Hepatocyte (in vitro differentiated cells): ENCODE measurements at regions not wholly inside any gene's neighbourhood (a gene's known extent, or its start where the extent isn't known, plus 50 kb on each side); places are given as distances from the start of the nearest gene placed in this dataset.

Source experiments
- DNase-seq: peaks from one replicate; pipeline ENCODE4 v3.0.0-alpha.2; 2016; ENCODE audit warnings: low spot score
- H2AFZ ChIP-seq: fragments of 200-600 bp; sonication (generic); 2 replicates; pipeline ENCODE4 v1.6.0; 2016; ENCODE audit warnings: antibody characterized with exemption, mild to moderate bottlenecking
- H3K27ac ChIP-seq: fragments of 200-600 bp; sonication (generic); 2 replicates; pipeline ENCODE4 v1.5.1; 2016; ENCODE audit warnings: mild to moderate bottlenecking
- H3K27me3 ChIP-seq: fragments of 200-600 bp; sonication (generic); 2 replicates; pipeline ENCODE4 v1.6.1; 2016
- H3K36me3 ChIP-seq: fragments of 200-600 bp; sonication (generic); replicated peaks from 2 replicates; pipeline ENCODE4 v1.5.1; 2016; ENCODE audit warnings: low read depth; ENCODE audit not compliant: insufficient read depth
- H3K4me1 ChIP-seq: fragments of 200-600 bp; sonication (generic); 2 replicates; pipeline ENCODE4 v1.5.1; 2016; ENCODE audit warnings: mild to moderate bottlenecking, moderate library complexity; ENCODE audit not compliant: insufficient read depth
- H3K4me2 ChIP-seq: fragments of 200-600 bp; sonication (generic); 2 replicates; pipeline ENCODE4 v1.6.0; 2016
- H3K4me3 ChIP-seq: fragments of 200-600 bp; sonication (generic); 2 replicates; pipeline ENCODE4 v1.5.1; 2016; ENCODE audit warnings: mild to moderate bottlenecking
- H3K79me2 ChIP-seq: fragments of 200-600 bp; sonication (generic); 2 replicates; pipeline ENCODE4 v1.6.0; 2017; ENCODE audit warnings: mild to moderate bottlenecking
- H3K9me2 ChIP-seq: fragments of 200-600 bp; sonication (generic); replicated peaks from 2 replicates; pipeline ENCODE4 v1.6.0; 2017; ENCODE audit warnings: mild to moderate bottlenecking; ENCODE audit not compliant: insufficient read depth
- H3K9me3 ChIP-seq: fragments of 200-600 bp; sonication (generic); 2 replicates; pipeline ENCODE4 v1.5.1; 2016; ENCODE audit warnings: low read depth, mild to moderate bottlenecking
- H4K20me1 ChIP-seq: fragments of 200-600 bp; sonication (generic); 2 replicates; pipeline ENCODE4 v1.6.0; 2016; ENCODE audit warnings: mild to moderate bottlenecking; ENCODE audit not compliant: insufficient read depth, poor library complexity, severe bottlenecking
- EZH2 ChIP-seq: fragments of 200-600 bp; sonication (generic); IDR thresholded peaks from 2 replicates; pipeline ENCODE4 v1.6.1; 2016; ENCODE audit warnings: antibody characterized with exemption, mild to moderate bottlenecking, borderline replicate concordance
- EZH2phosphoT487 ChIP-seq: fragments of 200-600 bp; sonication (generic); IDR thresholded peaks from one replicate; pipeline ENCODE4 v1.6.1; 2018; ENCODE audit warnings: antibody characterized with exemption, mild to moderate bottlenecking, low read depth, moderate library complexity; ENCODE audit not compliant: unreplicated experiment, severe bottlenecking
- WGBS: methylation state at CpG from one replicate; pipeline ENCODE4 v1.1.6; 2016; ENCODE audit warnings: low lambda C conversion rate; ENCODE audit errors: missing lambda C conversion rate; 5-methylcytosine and 5-hydroxymethylcytosine counted together
- TF ChIP-seq, protein P1 (sequence below): fragments of 200-600 bp; sonication (generic); IDR thresholded peaks from 2 replicates; pipeline ENCODE4 v1.5.1; 2016; ENCODE audit warnings: antibody characterized with exemption, mild to moderate bottlenecking; ENCODE audit not compliant: poor library complexity

DNA sequence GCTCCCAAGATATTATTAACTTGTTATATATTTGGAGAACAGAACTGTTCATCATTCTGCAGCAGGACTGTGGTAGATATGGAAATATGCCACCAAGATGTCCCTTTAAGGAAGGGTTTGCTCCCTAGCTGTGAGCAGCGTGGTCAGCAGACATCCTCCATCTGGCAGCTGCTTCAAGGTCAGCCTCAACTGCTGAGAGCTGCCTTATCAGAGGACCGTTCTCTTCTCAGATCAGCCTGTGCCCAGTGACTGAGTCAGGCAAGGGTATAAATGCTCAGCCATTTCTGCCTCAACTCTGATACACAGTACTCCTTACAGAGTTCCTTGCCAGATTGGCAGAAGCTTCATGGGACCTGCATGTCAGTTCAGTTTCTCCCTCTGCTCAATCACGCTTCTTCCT, 63.4 kb upstream of the MAGEB2 start:
- no peaks in the 10 kb centered on the region for H4K20me1 ChIP-seq
- no peaks in the 10 kb centered on the region for H3K9me3 ChIP-seq
- H3K27me3 ChIP-seq: no peaks in the 10 kb centered on the region
- H3K36me3 ChIP-seq: no peaks in the 10 kb centered on the region
- no peak overlapping the region for H3K4me3 ChIP-seq
- no peak overlapping the region for H3K4me2 ChIP-seq
- no peaks in the 10 kb centered on the region for H3K4me1 ChIP-seq
- H2AFZ ChIP-seq: no peak overlapping the region
- no peak for DNase-seq
- TF ChIP-seq, protein P1, sequence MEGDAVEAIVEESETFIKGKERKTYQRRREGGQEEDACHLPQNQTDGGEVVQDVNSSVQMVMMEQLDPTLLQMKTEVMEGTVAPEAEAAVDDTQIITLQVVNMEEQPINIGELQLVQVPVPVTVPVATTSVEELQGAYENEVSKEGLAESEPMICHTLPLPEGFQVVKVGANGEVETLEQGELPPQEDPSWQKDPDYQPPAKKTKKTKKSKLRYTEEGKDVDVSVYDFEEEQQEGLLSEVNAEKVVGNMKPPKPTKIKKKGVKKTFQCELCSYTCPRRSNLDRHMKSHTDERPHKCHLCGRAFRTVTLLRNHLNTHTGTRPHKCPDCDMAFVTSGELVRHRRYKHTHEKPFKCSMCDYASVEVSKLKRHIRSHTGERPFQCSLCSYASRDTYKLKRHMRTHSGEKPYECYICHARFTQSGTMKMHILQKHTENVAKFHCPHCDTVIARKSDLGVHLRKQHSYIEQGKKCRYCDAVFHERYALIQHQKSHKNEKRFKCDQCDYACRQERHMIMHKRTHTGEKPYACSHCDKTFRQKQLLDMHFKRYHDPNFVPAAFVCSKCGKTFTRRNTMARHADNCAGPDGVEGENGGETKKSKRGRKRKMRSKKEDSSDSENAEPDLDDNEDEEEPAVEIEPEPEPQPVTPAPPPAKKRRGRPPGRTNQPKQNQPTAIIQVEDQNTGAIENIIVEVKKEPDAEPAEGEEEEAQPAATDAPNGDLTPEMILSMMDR: no peak
- no peaks in the 10 kb centered on the region for H3K79me2 ChIP-seq
- no peak overlapping the region for H3K27ac ChIP-seq
- H3K9me2 ChIP-seq: no peaks in the 10 kb centered on the region
- WGBS: 54% methylated on average over 3 of the region's 3 CpGs

DNA sequence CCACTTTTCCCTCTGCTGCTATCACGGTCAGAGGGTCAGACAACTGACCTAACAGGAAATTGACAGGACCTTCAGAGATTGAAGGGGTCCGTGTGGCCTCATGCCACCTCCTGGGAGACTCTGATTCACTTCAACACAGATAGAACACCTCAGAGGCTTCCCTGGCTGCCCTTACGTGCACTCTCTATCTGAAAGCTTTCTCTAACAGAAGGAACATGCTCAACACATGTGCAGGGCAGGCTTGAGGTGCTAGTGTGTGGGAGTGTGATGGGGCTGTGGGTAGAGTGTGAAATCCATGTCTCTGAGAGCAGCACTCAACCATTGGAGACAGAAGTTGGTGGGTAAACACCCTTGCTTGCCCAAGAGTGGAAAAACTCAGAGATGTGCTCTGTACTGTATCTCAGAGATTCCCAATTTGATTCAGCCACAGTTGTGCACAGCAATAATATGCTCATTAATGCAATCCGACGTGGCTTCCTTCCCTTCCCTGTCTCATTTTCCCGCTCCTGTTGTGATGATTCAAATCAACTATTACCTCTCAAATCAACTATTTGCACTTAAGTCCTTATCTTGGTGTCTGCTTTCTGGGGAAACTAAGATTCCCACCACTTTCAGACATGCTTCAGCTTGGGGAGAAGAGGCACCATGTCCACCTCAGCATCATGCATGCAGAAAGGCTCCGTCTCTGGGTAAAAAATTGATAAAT, 62.0 kb upstream of the MAGEB2 start:
- WGBS: 72% methylated on average over 7 of the region's 7 CpGs
- H3K4me1 ChIP-seq: no peaks in the 10 kb centered on the region
- no peaks in the 10 kb centered on the region for H3K9me3 ChIP-seq
- no peaks in the 10 kb centered on the region for H3K36me3 ChIP-seq
- H3K79me2 ChIP-seq: no peaks in the 10 kb centered on the region
- H3K4me3 ChIP-seq: no peak overlapping the region
- no peaks in the 10 kb centered on the region for H3K9me2 ChIP-seq
- no peak overlapping the region for H3K27ac ChIP-seq
- TF ChIP-seq EZH2: no peak
- H2AFZ ChIP-seq: no peak overlapping the region
- H3K4me2 ChIP-seq: no peak overlapping the region
- H3K27me3 ChIP-seq: no peaks in the 10 kb centered on the region
- DNase-seq: no peak
- H4K20me1 ChIP-seq: no peaks in the 10 kb centered on the region

DNA sequence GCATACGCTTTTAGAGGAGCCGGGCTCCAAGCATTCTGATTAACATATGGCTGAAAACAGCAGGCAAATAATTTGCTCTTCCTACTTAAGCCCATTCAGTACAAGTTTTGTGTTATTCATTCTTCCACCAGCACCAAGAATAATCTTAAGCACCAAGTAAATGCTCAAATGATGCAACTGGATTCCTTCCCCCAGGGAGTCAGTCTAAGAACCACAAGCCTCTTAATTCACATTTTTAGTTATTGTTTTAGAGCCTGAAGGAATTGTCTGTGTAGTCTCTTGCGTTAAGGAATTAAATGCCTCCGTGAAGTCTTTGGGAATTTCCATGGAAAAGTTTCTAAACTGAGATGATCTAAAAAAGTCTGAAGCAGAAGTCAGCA, 61.5 kb upstream of the MAGEB2 start:
- Histone ChIP-seq H3K9me2 (no peaks in the 10 kb centered on the region), H3K79me2 (no peaks in the 10 kb centered on the region), H3K27me3 (no peaks in the 10 kb centered on the region), H3K4me2 (no peak overlapping the region), H2AFZ (no peak overlapping the region), H3K9me3 (no peaks in the 10 kb centered on the region), H4K20me1 (no peaks in the 10 kb centered on the region), H3K4me1 (no peaks in the 10 kb centered on the region), H3K27ac (no peak overlapping the region), H3K4me3 (no peak overlapping the region), H3K36me3 (no peaks in the 10 kb centered on the region)
- WGBS: 64% methylated on average over 4 of the region's 4 CpGs
- TF ChIP-seq EZH2 (no peak), EZH2phosphoT487 (no peak)
- TF ChIP-seq, protein P1: no peak
- no peak for DNase-seq

DNA sequence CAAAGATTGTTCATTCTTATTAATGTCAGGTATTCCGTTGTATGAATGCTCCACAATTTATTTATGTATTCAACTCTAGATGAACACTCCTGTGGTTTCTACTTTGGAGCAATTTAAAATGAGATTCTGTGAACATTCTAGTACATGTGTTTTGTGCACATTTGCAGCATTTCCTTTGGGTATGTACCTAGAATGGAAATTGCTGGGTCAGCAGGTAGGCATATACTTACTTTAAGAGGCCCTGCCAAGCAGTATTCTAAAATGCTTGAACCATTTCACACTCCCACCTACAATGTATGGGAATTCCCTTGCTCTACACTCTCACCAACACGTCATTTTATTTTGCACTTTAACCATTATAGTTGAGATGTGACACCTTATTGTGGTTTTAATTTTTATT, 59.4 kb upstream of the MAGEB2 start:
- WGBS: 67% methylated on average over 2 of the region's 2 CpGs

More for the DNA sequence above, 59.4 kb upstream of the MAGEB2 start:
- Histone ChIP-seq H3K4me1 (no peaks in the 10 kb centered on the region), H2AFZ (no peak overlapping the region), H3K79me2 (no peaks in the 10 kb centered on the region), H3K9me3 (no peaks in the 10 kb centered on the region), H3K9me2 (no peaks in the 10 kb centered on the region), H3K27me3 (no peaks in the 10 kb centered on the region), H4K20me1 (no peaks in the 10 kb centered on the region), H3K4me2 (no peak overlapping the region), H3K27ac (no peak overlapping the region), H3K36me3 (no peaks in the 10 kb centered on the region), H3K4me3 (no peak overlapping the region)
- TF ChIP-seq, protein P1: no peak
- TF ChIP-seq EZH2: no peak
- TF ChIP-seq EZH2phosphoT487: no peak
- no peak for DNase-seq
